ENCODE measurements at regions not wholly inside any gene's neighbourhood (a gene's known extent, or its start where the extent isn't known, plus 50 kb on each side); places are given as distances from the start of the nearest gene placed in this dataset.

DNA sequence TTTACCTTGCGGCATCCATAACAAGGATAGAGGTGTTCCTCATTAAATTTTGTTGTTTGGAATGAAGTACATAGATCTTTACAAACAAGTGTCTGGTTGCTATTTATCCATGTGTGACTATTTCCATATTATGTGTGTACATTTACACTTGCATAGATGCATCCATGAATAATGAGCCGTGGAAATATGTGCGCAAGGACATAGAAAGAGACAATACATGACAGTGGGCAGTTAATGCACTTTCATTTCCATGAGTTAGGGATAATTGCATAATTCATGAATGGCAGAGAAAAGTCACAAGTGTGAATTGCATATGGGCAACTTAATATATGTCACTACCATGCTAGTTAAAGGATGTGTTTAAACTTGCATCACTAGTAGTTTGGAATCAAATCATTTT is 338.2 kb upstream of the PITX2 start:
- no peak for TF ChIP-seq ZFX (IDR thresholded peaks at IDR 0.05; ENCODE audit: borderline replicate concordance)
- TF ChIP-seq, protein P1, sequence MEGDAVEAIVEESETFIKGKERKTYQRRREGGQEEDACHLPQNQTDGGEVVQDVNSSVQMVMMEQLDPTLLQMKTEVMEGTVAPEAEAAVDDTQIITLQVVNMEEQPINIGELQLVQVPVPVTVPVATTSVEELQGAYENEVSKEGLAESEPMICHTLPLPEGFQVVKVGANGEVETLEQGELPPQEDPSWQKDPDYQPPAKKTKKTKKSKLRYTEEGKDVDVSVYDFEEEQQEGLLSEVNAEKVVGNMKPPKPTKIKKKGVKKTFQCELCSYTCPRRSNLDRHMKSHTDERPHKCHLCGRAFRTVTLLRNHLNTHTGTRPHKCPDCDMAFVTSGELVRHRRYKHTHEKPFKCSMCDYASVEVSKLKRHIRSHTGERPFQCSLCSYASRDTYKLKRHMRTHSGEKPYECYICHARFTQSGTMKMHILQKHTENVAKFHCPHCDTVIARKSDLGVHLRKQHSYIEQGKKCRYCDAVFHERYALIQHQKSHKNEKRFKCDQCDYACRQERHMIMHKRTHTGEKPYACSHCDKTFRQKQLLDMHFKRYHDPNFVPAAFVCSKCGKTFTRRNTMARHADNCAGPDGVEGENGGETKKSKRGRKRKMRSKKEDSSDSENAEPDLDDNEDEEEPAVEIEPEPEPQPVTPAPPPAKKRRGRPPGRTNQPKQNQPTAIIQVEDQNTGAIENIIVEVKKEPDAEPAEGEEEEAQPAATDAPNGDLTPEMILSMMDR (IDR thresholded peaks at IDR 0.05), result no peak
- H3K27ac ChIP-seq, result no peak overlapping the region

DNA sequence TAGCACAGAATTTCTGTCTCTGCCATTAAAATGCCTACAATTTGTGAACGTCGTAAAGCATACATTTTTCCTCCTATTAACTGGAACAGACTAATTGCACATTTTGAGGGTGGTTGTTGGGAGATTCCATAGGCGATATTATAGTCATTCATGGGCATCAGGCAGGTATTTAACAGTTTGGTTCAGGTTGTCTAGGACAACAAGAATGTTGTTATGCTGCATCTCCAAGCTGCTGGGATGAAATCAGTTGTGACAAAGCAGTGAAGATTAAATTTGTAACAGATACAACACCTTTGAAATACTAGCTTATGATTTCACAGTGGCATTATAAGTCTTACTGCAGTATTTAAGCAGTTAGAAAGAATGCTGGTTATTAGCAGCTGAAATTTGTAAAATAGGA is 339.7 kb upstream of the PITX2 start:
- no peak for TF ChIP-seq ZFX (IDR thresholded peaks at IDR 0.05; ENCODE audit: borderline replicate concordance)
- no peak overlapping the region for H3K27ac ChIP-seq

DNA sequence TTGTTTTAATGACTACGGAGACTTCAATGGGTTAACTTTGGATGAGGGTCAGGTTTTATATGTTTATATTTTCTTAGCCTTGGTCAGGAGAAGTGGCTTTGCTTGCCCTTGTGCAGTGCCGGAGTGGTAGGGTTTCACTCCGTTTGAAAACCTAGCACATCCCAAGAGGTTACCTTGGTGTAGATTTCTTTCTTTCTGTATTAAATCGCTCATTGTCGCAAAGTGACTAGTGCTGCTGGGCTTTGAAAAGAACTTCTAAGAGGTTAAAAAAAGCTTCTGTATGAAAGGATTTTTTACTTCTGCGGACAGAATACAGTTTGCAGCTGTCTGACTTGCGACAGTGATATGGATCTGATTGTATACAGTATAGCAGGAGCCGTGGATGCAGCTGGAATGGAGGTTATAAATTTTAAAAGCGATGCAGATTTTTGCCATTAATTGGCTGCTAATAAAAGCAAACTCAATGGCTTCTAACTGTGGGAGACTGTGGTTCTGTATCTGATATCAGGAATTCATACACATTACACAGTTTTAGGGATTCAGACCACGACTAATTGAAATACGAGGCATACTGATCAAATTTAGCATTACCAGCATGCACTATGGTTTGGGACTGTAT is 340.9 kb upstream of the PITX2 start:
- H3K27ac ChIP-seq, result no peak overlapping the region

DNA sequence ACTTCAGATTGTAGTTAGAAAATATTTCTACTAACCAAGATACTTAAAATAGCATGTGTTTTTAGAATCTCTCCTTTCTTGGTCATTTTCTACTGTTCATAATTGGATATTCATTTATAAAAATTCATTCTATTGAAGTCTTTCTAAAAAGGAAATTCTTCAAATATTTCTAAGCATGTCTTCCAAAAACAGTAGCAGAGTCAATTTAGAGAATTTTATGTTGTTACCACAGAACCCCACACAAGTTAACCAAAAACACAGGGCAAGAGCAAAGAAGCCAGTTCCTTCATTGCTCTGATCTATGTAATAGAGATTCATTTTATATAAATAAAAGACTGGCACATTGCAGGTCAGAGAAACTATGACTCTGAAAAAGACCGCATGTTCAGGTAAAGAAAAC is 345.1 kb upstream of the PITX2 start:
- no peak overlapping the region for H3K27ac ChIP-seq
- TF ChIP-seq, protein P1 (IDR thresholded peaks at IDR 0.05), result no peak
- TF ChIP-seq ZFX (IDR thresholded peaks at IDR 0.05; ENCODE audit: borderline replicate concordance), result no peak

More for the DNA sequence above, 340.9 kb upstream of the PITX2 start:
- TF ChIP-seq ZFX (IDR thresholded peaks at IDR 0.05; ENCODE audit: borderline replicate concordance), result no peak
- TF ChIP-seq, protein P1 (IDR thresholded peaks at IDR 0.05), result no peak

DNA sequence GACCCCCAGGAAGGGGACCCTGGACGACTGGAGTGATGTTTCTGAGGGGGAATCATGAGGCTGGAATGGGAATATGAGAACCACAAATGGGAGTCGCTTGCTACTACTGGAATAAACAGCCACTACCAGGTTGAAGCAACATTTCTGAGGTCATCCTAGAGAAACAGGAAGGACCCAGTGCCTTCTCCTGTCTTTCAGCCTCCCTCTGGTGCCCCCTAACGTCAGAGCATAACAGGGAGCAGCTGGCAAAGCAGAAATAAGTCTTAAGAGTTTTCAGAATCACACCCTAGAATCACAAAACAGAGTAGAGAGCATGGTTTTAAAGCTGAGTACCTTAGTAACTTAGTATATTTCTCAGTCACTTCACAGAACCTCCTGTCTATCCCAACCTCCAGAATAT is 347.8 kb upstream of the PITX2 start:
- TF ChIP-seq, protein P1 (IDR thresholded peaks at IDR 0.05), result peak; percentile 85
- TF ChIP-seq ZFX (IDR thresholded peaks at IDR 0.05; ENCODE audit: borderline replicate concordance), result no peak
- no peak overlapping the region for H3K27ac ChIP-seq

DNA sequence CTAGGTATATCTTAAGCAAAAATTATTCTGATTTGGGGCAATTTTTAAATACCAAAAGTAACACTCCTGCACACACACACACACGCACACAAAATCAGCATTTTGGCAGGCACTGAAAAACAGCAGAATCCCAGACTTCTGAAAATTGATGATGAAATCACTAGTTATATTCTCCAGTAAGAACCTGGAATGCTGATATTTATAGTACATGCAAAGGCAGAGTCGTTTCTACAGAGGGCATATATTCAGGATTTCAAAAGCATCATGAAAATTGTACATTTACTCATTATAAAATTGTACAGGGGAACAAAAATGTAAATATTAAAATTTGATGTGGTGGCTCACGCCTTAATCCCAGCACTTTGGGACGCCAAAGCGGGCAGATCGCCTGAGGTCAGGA is 352.5 kb upstream of the PITX2 start:
- no peak overlapping the region for H3K27ac ChIP-seq
- TF ChIP-seq, protein P1 (IDR thresholded peaks at IDR 0.05), result no peak
- TF ChIP-seq ZFX (IDR thresholded peaks at IDR 0.05; ENCODE audit: borderline replicate concordance), result no peak

DNA sequence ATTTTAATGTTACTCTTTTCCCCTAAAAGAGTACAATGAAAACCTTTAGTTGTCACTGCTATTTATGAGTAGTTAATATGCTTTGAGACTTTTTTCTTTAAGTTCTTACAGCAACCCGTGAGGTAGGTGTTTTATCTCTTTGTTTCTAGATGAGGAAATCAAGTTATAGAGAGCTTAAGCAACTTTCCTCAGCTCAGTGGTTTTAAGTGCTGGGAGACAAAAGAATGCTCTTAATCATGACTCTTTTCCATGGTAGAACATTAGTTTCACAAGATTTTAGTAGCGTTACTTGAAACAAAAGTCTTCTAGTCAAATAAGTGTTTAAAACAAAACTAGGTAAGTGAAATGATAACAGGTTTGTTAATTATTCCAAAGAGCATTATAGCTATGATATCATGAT is 354.7 kb upstream of the PITX2 start:
- TF ChIP-seq ZFX (IDR thresholded peaks at IDR 0.05; ENCODE audit: borderline replicate concordance), result no peak
- TF ChIP-seq, protein P1 (IDR thresholded peaks at IDR 0.05), result no peak
- no peak overlapping the region for H3K27ac ChIP-seq

DNA sequence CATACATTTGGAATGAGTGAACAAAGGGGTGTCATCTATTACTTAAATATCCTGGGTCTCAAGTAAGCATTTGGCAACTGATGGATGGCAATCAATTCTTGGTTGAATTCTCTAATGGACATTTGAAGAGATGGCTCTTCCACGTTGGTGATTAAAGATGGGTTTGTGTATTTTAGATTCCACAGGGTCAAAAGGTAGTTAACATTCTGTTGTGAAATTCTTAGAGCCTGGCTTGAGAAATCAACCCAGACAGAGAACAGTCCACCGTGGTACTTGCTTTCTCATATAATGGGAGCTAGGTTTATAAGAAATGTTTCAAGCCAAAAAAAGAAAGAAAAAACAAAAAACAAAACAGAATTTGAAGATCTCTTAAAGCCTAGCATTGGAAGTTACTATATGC is 355.9 kb upstream of the PITX2 start:
- H3K27ac ChIP-seq, result no peak overlapping the region
- no peak for TF ChIP-seq ZFX (IDR thresholded peaks at IDR 0.05; ENCODE audit: borderline replicate concordance)
- TF ChIP-seq, protein P1 (IDR thresholded peaks at IDR 0.05), result no peak
